Gastroesophageal sphincter (tissue), 4 donors: ENCODE measurements at regions not wholly inside any gene's neighbourhood (a gene's known extent, or its start where the extent isn't known, plus 50 kb on each side); places are given as distances from the start of the nearest gene placed in this dataset.

Experiments
- ATAC-seq: fragments of 150-250 bp; one replicate; pipeline ENCODE4 v1.9.1; 2016; ENCODE audit warnings: mild to moderate bottlenecking, moderate library complexity
- H3K27ac ChIP-seq, 4 donors: fragments of 200-600 bp; sonication (generic) in 3 of 4; 1 replicate in 3 of 4; 2 replicates in 1 of 4; pipeline ENCODE4 v1.5.1; 2016 to 2019
- H3K27me3 ChIP-seq: fragments of 200-600 bp; sonication (generic); one replicate; pipeline ENCODE4 v1.5.1; 2019
- H3K36me3 ChIP-seq, 2 donors: fragments of 200-600 bp; sonication (generic); one replicate each; pipeline ENCODE4 v1.5.1; 2019; ENCODE audit warnings: control low read depth in 1 of 2
- H3K4me1 ChIP-seq, 3 donors: fragments of 200-600 bp; sonication (generic); 1 replicate in 2 of 3; 2 replicates in 1 of 3; pipeline ENCODE4 v1.5.1; 2016 to 2019; ENCODE audit warnings: control low read depth in 2 of 3
- H3K4me3 ChIP-seq, 2 donors: fragments of 200-600 bp; sonication (generic); one replicate each; pipeline ENCODE4 v1.5.1; 2019; ENCODE audit warnings: mild to moderate bottlenecking in 1 of 2, moderate library complexity in 1 of 2
- H3K9me3 ChIP-seq, 3 donors: fragments of 200-600 bp; sonication (generic); one replicate each; pipeline ENCODE4 v1.5.1; 2017 to 2019; ENCODE audit warnings: control low read depth in 2 of 3
- EP300 ChIP-seq: sonication (generic); formaldehyde crosslinking; IDR thresholded peaks from one replicate; pipeline ENCODE4 v1.6.1; 2017; ENCODE audit warnings: antibody characterized with exemption, mild to moderate bottlenecking
- POLR2A ChIP-seq, 2 donors: fragments of 450-650 bp; IDR thresholded peaks; one replicate each; pipeline ENCODE4 v1.6.1; 2017; ENCODE audit warnings: antibody characterized with exemption in 2 of 2, mild to moderate bottlenecking in 2 of 2, moderate library complexity in 1 of 2
- POLR2AphosphoS5 ChIP-seq: sonication (generic); formaldehyde crosslinking; IDR thresholded peaks from one replicate; pipeline ENCODE4 v1.6.1; 2017; ENCODE audit warnings: antibody characterized with exemption
- WGBS, 2 donors: methylation state at CpG; one replicate each; pipeline ENCODE4 v1.1.5; 2018; ENCODE audit warnings: low coverage in 1 of 2; 5-methylcytosine and 5-hydroxymethylcytosine counted together
- TF ChIP-seq, protein P1 (sequence below), 4 experiments: fragments of 200-600 bp in 2 of 4; fragments of 450-650 bp in 2 of 4; sonication (generic) in 1 of 4; IDR thresholded peaks; one replicate each; pipeline ENCODE4 v1.5.1; 2017 to 2019; ENCODE audit warnings: antibody characterized with exemption in 4 of 4, mild to moderate bottlenecking in 2 of 4, moderate library complexity in 2 of 4

DNA sequence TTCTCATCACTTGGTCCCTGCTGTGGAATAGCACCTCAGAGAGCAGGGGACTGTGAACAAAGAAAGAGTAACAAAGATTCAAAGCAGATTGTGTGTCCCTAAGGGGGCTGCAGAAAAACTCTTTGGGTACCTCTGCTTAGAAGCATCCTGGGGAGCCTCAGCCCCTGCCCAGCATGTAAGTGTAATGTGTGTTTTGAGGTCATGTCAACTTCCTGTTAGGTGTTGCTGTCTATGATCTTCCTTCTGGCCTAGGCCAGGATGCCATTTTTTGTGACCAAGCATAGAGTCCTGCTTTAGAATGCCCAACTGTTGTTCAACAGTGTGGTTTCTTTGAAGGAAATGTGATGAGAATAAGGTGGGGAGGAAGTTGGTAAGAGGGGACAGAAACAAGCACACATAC is 77.1 kb upstream of the BCL6 start:
- no peak overlapping the region for H3K4me3 ChIP-seq
- no peaks in the 10 kb centered on the region for H3K36me3 ChIP-seq
- H3K4me1 ChIP-seq, result no peaks in the 10 kb centered on the region
- no peaks in the 10 kb centered on the region for H3K9me3 ChIP-seq
- H3K27ac ChIP-seq, result no peak overlapping the region
- no peaks in the 10 kb centered on the region for H3K27me3 ChIP-seq
- ATAC-seq, result no peak
- no peak for TF ChIP-seq POLR2A (IDR thresholded peaks at IDR 0.05)
- no peak for TF ChIP-seq EP300
- no peak for TF ChIP-seq POLR2AphosphoS5
- TF ChIP-seq, protein P1, sequence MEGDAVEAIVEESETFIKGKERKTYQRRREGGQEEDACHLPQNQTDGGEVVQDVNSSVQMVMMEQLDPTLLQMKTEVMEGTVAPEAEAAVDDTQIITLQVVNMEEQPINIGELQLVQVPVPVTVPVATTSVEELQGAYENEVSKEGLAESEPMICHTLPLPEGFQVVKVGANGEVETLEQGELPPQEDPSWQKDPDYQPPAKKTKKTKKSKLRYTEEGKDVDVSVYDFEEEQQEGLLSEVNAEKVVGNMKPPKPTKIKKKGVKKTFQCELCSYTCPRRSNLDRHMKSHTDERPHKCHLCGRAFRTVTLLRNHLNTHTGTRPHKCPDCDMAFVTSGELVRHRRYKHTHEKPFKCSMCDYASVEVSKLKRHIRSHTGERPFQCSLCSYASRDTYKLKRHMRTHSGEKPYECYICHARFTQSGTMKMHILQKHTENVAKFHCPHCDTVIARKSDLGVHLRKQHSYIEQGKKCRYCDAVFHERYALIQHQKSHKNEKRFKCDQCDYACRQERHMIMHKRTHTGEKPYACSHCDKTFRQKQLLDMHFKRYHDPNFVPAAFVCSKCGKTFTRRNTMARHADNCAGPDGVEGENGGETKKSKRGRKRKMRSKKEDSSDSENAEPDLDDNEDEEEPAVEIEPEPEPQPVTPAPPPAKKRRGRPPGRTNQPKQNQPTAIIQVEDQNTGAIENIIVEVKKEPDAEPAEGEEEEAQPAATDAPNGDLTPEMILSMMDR (IDR thresholded peaks at IDR 0.05), result no peak

DNA sequence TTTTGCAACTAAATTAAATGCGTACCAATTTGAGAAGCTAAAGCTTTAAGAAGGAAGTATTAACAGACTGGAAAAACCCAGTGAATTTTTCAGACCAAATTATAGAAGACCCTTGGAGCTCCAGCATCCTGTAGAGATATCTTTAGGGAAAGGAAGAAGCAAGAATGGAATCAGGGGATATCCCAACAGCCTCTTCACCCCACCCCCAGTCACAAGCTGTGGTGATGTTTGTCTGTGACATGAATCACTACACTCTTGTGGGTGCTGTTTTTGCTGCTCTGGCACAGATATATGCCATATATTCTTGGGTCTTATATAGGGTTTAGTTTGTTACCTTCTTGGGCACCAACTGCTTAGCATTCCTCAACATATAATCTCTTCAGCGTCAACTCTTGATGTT is 78.5 kb upstream of the BCL6 start:
- Histone ChIP-seq H3K36me3 (no peaks in the 10 kb centered on the region), H3K4me3 (no peak overlapping the region), H3K27ac (no peak overlapping the region), H3K4me1 (no peaks in the 10 kb centered on the region), H3K9me3 (no peaks in the 10 kb centered on the region), H3K27me3 (no peaks in the 10 kb centered on the region)
- WGBS, 2 donors, result 94% methylated on average over 2 of the region's 2 CpGs
- no peak for ATAC-seq
- TF ChIP-seq, protein P1 (IDR thresholded peaks at IDR 0.05), result no peak
- no peak for TF ChIP-seq EP300
- no peak for TF ChIP-seq POLR2A (IDR thresholded peaks at IDR 0.05)
- no peak for TF ChIP-seq POLR2AphosphoS5

DNA sequence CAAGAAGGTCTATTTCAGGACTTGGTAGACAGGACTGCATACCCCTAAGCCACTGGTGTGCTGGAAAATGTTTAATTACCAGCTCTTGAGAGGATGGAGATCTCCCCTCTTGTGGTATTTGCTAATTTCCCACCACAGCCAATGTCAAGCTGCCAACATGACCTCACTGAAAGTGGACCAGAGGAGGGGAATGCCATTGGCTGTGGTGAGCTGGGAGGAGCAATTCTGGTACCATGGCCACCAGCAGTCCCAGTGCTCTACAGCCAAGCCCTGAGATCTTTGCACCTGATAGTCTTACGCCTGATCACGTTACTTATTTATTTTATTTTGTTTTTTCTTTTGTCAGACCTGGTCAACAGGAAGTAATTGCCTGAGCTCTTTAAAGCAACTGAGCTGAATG is 82.5 kb upstream of the BCL6 start:
- Histone ChIP-seq H3K9me3 (no peaks in the 10 kb centered on the region), H3K27me3 (no peaks in the 10 kb centered on the region), H3K27ac (no peak overlapping the region), H3K4me3 (no peak overlapping the region), H3K4me1 (no peaks in the 10 kb centered on the region), H3K36me3 (no peaks in the 10 kb centered on the region)
- TF ChIP-seq, protein P1 (IDR thresholded peaks at IDR 0.05), result no peak
- TF ChIP-seq POLR2AphosphoS5, result no peak
- no peak for TF ChIP-seq POLR2A (IDR thresholded peaks at IDR 0.05)
- no peak for TF ChIP-seq EP300
- 100% methylated on average over 1 to 2 of the region's 2 CpGs for WGBS, 2 donors
- ATAC-seq, result no peak

DNA sequence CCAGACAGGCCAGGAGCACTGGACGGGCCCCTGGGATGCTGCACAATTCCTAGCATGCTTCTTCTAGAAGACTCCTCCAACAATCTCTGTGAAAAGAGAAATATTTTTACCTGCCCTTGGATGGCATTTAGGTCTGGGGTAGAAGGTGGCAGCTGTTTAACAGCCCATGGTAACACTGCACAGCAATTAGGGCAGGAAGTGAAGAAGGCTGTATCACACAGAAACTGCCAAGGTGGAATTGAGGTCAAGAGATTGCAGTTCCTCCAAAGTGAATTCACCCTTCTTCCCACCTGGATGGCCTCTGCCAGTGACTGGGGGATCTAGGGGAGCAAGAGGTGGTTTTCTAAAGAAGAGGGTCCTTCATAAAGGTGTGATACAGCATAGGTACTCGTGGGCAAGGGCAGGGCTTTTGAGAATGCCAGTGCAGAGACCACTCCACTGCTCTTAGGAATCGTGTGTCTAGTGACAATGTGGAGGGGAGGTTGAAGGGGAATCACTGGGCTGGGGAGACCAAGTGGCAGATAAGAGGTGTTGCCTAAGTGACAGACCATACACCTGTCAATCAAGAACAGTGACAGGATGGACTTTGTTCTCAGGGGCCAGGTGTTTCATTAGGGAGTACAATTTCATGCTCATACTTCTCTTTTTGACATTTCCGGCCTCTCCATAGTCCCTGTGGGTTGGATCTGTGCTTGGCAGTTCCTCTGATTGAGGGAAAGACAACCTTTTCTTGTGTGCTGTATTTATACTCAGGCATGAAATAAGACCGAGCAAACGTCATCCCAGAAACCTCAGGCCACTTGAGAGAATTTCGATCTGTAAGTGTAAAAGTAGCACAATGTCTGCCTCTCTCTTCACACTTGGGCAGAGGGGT is 83.5 kb upstream of the BCL6 start:
- H3K27me3 ChIP-seq, result no peaks in the 10 kb centered on the region
- no peaks in the 10 kb centered on the region for H3K36me3 ChIP-seq
- H3K4me3 ChIP-seq, result no peak overlapping the region
- 69 to 71% methylated on average over 4 to 5 of the region's 7 CpGs for WGBS, 2 donors
- H3K4me1 ChIP-seq, result no peaks in the 10 kb centered on the region
- TF ChIP-seq POLR2AphosphoS5 (no peak), POLR2A (IDR thresholded peaks at IDR 0.05) (no peak)
- ATAC-seq, result no peak
- no peaks in the 10 kb centered on the region for H3K9me3 ChIP-seq
- no peak overlapping the region for H3K27ac ChIP-seq

- H3K27ac ChIP-seq, result no peak overlapping the region
- no peak for TF ChIP-seq EP300
- TF ChIP-seq, protein P1 (IDR thresholded peaks at IDR 0.05), result no peak
- no peak for TF ChIP-seq POLR2A (IDR thresholded peaks at IDR 0.05)
- no peak for TF ChIP-seq POLR2AphosphoS5
- no peak for ATAC-seq
- H3K27me3 ChIP-seq, result no peaks in the 10 kb centered on the region
- no peak overlapping the region for H3K4me3 ChIP-seq
- 80 to 92% methylated on average over 1 of the region's 1 CpG for WGBS, 2 donors
- no peaks in the 10 kb centered on the region for H3K4me1 ChIP-seq
- no peaks in the 10 kb centered on the region for H3K9me3 ChIP-seq
- no peaks in the 10 kb centered on the region for H3K36me3 ChIP-seq
These were observed 84.9 kb upstream of the BCL6 start for GRCh38 chr3:187830181-187830580.
